ENCODE measurements at regions not wholly inside any gene's neighbourhood (a gene's known extent, or its start where the extent isn't known, plus 50 kb on each side); places are given as distances from the start of the nearest gene placed in this dataset.

- DNase-seq, result no peak
Observed at GRCh38 chr11:29959488-29959887, 57.3 kb downstream of the KCNA4 start.

- no peak for DNase-seq
Observed at GRCh38 chr11:29957431-29957830, 59.4 kb downstream of the KCNA4 start.

- no peak for DNase-seq
Observed at GRCh38 chr11:29956076-29956556, 60.7 kb downstream of the KCNA4 start.

- DNase-seq, result no peak
Observed at GRCh38 chr11:29943347-29943746, 73.5 kb downstream of the KCNA4 start.

GRCh38 chr11:29937526-29937925 is 79.3 kb downstream of the KCNA4 start:
- DNase-seq, result no peak

- DNase-seq, result no peak
Observed at GRCh38 chr11:29934115-29934638, 82.7 kb downstream of the KCNA4 start.

GRCh38 chr11:29916040-29916439 is 100.8 kb downstream of the KCNA4 start:
- DNase-seq, result no peak

GRCh38 chr11:29914203-29914930 is 102.5 kb downstream of the KCNA4 start:
- DNase-seq, result no peak

GRCh38 chr11:29913352-29913751 is 103.5 kb downstream of the KCNA4 start:
- no peak for DNase-seq

- DNase-seq, result no peak
Observed at GRCh38 chr11:29900382-29900781, 116.4 kb downstream of the KCNA4 start.

GRCh38 chr11:29879560-29879959 is 137.3 kb downstream of the KCNA4 start:
- DNase-seq, result peak; percentile 4

GRCh38 chr11:29876192-29876591 is 140.6 kb downstream of the KCNA4 start:
- no peak for DNase-seq

GRCh38 chr11:29847219-29847618 is 169.6 kb downstream of the KCNA4 start:
- DNase-seq, result no peak

- DNase-seq, result no peak
Observed at GRCh38 chr11:29844701-29845379, 172.0 kb downstream of the KCNA4 start.

GRCh38 chr11:29844031-29844430 is 172.8 kb downstream of the KCNA4 start:
- no peak for DNase-seq

- no peak for DNase-seq
Observed at GRCh38 chr11:29842061-29842460, 174.8 kb downstream of the KCNA4 start.

GRCh38 chr11:29826878-29827277 is 190.0 kb downstream of the KCNA4 start:
- DNase-seq, result no peak

- DNase-seq, result no peak
Observed at GRCh38 chr11:29816359-29816758, 200.5 kb downstream of the KCNA4 start.

GRCh38 chr11:29809121-29809520 is 207.7 kb downstream of the KCNA4 start:
- DNase-seq, result no peak

GRCh38 chr11:29802522-29802921 is 214.3 kb downstream of the KCNA4 start:
- DNase-seq, result no peak

- no peak for DNase-seq
Observed at GRCh38 chr11:29801561-29801960, 215.3 kb downstream of the KCNA4 start.

- DNase-seq, result no peak
Observed at GRCh38 chr11:29786092-29786491, 230.7 kb downstream of the KCNA4 start.

- no peak for DNase-seq
Observed at GRCh38 chr11:29783506-29783905, 233.3 kb downstream of the KCNA4 start.

- DNase-seq, result no peak
Observed at GRCh38 chr11:29782447-29782846, 234.4 kb downstream of the KCNA4 start.
